ENCODE measurements at regions not wholly inside any gene's neighbourhood (a gene's known extent, or its start where the extent isn't known, plus 50 kb on each side); places are given as distances from the start of the nearest gene placed in this dataset.
A peak's percentile ranks its signal among the peaks of the same experiment; 100 is the strongest.
"Not testable (repeated sequence)": the region's sequence is repeated elsewhere in the genome, so short reads cannot be mapped to it uniquely, and the experiment has no call there.

- POLR2A ChIA-PET; H3K4me1 Mint-ChIP-seq; H3K27me3 Mint-ChIP-seq; H3K9me3 Mint-ChIP-seq; H3K4me3 Mint-ChIP-seq; H3K36me3 Mint-ChIP-seq (ENCODE audit: low read depth); CTCF ChIA-PET; DNase-seq: not testable (repeated sequence)
- H3K27ac Mint-ChIP-seq: peak overlapping the region; percentile 27
Observed at GRCh38 chr1:223026639-223027038, 116.4 kb downstream of the TLR5 start.

GRCh38 chr1:223029985-223030769, 112.9 kb downstream of the TLR5 start:
- Mint-ChIP-seq H3K9me3 (no peaks in the 10 kb centered on the region), H3K27ac (no peak overlapping the region)
- CTCF ChIA-PET: no interaction called here

GRCh38 chr1:223030871-223031400, 112.1 kb downstream of the TLR5 start:
- ChIA-PET POLR2A (no interaction called here), CTCF (no interaction called here)
- Mint-ChIP-seq H3K4me3 (no peak overlapping the region), H3K9me3 (no peaks in the 10 kb centered on the region), H3K27ac (no peak overlapping the region), H3K36me3 (ENCODE audit: low read depth) (no peaks in the 10 kb centered on the region), H3K4me1 (peaks cover 4% of the 10 kb centered on the region), H3K27me3 (no peaks in the 10 kb centered on the region)
- DNase-seq: no peak

More at GRCh38 chr1:223029985-223030769, 112.9 kb downstream of the TLR5 start:
- DNase-seq: no peak
- Mint-ChIP-seq H3K36me3 (ENCODE audit: low read depth) (no peaks in the 10 kb centered on the region), H3K4me1 (peaks cover 4% of the 10 kb centered on the region), H3K27me3 (no peaks in the 10 kb centered on the region), H3K4me3 (no peak overlapping the region)
- POLR2A ChIA-PET: no interaction called here

- POLR2A ChIA-PET: no interaction called here
- no peaks in the 10 kb centered on the region for H3K36me3 Mint-ChIP-seq (ENCODE audit: low read depth)
- H3K27me3 Mint-ChIP-seq: no peaks in the 10 kb centered on the region
- H3K9me3 Mint-ChIP-seq: no peaks in the 10 kb centered on the region
- no peak overlapping the region for H3K27ac Mint-ChIP-seq
- H3K4me3 Mint-ChIP-seq: no peak overlapping the region
- CTCF ChIA-PET: no interaction called here
- no peaks in the 10 kb centered on the region for H3K4me1 Mint-ChIP-seq
- no peak for DNase-seq
Observed at GRCh38 chr1:223031733-223032601, 111.1 kb downstream of the TLR5 start.

- H3K4me1 Mint-ChIP-seq: no peaks in the 10 kb centered on the region
- H3K4me3 Mint-ChIP-seq: no peak overlapping the region
- H3K36me3 Mint-ChIP-seq (ENCODE audit: low read depth): no peaks in the 10 kb centered on the region
- no peaks in the 10 kb centered on the region for H3K9me3 Mint-ChIP-seq
- no peak for DNase-seq
- H3K27ac Mint-ChIP-seq: no peak overlapping the region
- no peaks in the 10 kb centered on the region for H3K27me3 Mint-ChIP-seq
- ChIA-PET POLR2A (no interaction called here), CTCF (no interaction called here)
Observed at GRCh38 chr1:223033658-223034057, 109.4 kb downstream of the TLR5 start.

GRCh38 chr1:223034270-223034798, 108.7 kb downstream of the TLR5 start:
- H3K27ac Mint-ChIP-seq: no peak overlapping the region
- H3K27me3 Mint-ChIP-seq: no peaks in the 10 kb centered on the region

GRCh38 chr1:223035724-223036478, 107.1 kb downstream of the TLR5 start:
- Mint-ChIP-seq H3K27ac (no peak overlapping the region), H3K4me3 (no peak overlapping the region), H3K27me3 (no peaks in the 10 kb centered on the region), H3K4me1 (no peaks in the 10 kb centered on the region), H3K9me3 (no peaks in the 10 kb centered on the region), H3K36me3 (ENCODE audit: low read depth) (no peaks in the 10 kb centered on the region)
- no peak for DNase-seq
- ChIA-PET POLR2A (no interaction called here), CTCF (interaction anchor here (1.7 kb wide), 1 partner anchor 113 kb away, joined by 3 read pairs; no protein-coding TSS in a partner anchor)

More at GRCh38 chr1:223034270-223034798, 108.7 kb downstream of the TLR5 start:
- Mint-ChIP-seq H3K4me3 (no peak overlapping the region), H3K9me3 (no peaks in the 10 kb centered on the region), H3K36me3 (ENCODE audit: low read depth) (no peaks in the 10 kb centered on the region), H3K4me1 (no peaks in the 10 kb centered on the region)
- CTCF ChIA-PET: interaction anchor here (1.7 kb wide), 1 partner anchor 115 kb away, joined by 3 read pairs; no protein-coding TSS in a partner anchor
- POLR2A ChIA-PET: no interaction called here
- no peak for DNase-seq

GRCh38 chr1:223036479-223036845, 106.6 kb downstream of the TLR5 start:
- H3K27me3 Mint-ChIP-seq: no peaks in the 10 kb centered on the region
- ChIA-PET CTCF (no interaction called here), POLR2A (no interaction called here)
- no peak overlapping the region for H3K27ac Mint-ChIP-seq
- no peaks in the 10 kb centered on the region for H3K36me3 Mint-ChIP-seq (ENCODE audit: low read depth)
- no peaks in the 10 kb centered on the region for H3K9me3 Mint-ChIP-seq
- no peak overlapping the region for H3K4me3 Mint-ChIP-seq
- no peaks in the 10 kb centered on the region for H3K4me1 Mint-ChIP-seq
- no peak for DNase-seq

- Mint-ChIP-seq H3K4me1 (no peaks in the 10 kb centered on the region), H3K4me3 (no peak overlapping the region), H3K27me3 (no peaks in the 10 kb centered on the region), H3K36me3 (ENCODE audit: low read depth) (no peaks in the 10 kb centered on the region), H3K9me3 (no peaks in the 10 kb centered on the region), H3K27ac (no peak overlapping the region)
- ChIA-PET CTCF (interaction anchor here (0.6 kb wide), 1 partner anchor 287 kb away, joined by 7 read pairs; no protein-coding TSS in a partner anchor), POLR2A (no interaction called here)
- DNase-seq: no peak
Observed at GRCh38 chr1:223037845-223038244, 105.2 kb downstream of the TLR5 start.

GRCh38 chr1:223038288-223039006, 104.6 kb downstream of the TLR5 start:
- CTCF ChIA-PET: interaction anchor here (0.6 kb wide), 1 partner anchor 288 kb away, joined by 7 read pairs; no protein-coding TSS in a partner anchor
- H3K27me3 Mint-ChIP-seq: no peaks in the 10 kb centered on the region
- no peak for DNase-seq
- no peaks in the 10 kb centered on the region for H3K36me3 Mint-ChIP-seq (ENCODE audit: low read depth)
- H3K4me3 Mint-ChIP-seq: no peak overlapping the region
- H3K9me3 Mint-ChIP-seq: no peaks in the 10 kb centered on the region
- POLR2A ChIA-PET: no interaction called here
- no peaks in the 10 kb centered on the region for H3K4me1 Mint-ChIP-seq
- no peak overlapping the region for H3K27ac Mint-ChIP-seq

- H3K36me3 Mint-ChIP-seq (ENCODE audit: low read depth): no peaks in the 10 kb centered on the region
- ChIA-PET CTCF (no interaction called here), POLR2A (no interaction called here)
- no peaks in the 10 kb centered on the region for H3K9me3 Mint-ChIP-seq
- H3K27me3 Mint-ChIP-seq: no peaks in the 10 kb centered on the region
- no peak for DNase-seq
- no peaks in the 10 kb centered on the region for H3K4me1 Mint-ChIP-seq
- H3K4me3 Mint-ChIP-seq: no peak overlapping the region
- H3K27ac Mint-ChIP-seq: no peak overlapping the region
Observed at GRCh38 chr1:223039990-223040389, 103.1 kb downstream of the TLR5 start.

GRCh38 chr1:223041481-223041880, 101.6 kb downstream of the TLR5 start:
- Mint-ChIP-seq H3K27ac (no peak overlapping the region), H3K36me3 (ENCODE audit: low read depth) (no peaks in the 10 kb centered on the region)
- CTCF ChIA-PET: no interaction called here

More at GRCh38 chr1:223041481-223041880, 101.6 kb downstream of the TLR5 start:
- POLR2A ChIA-PET: no interaction called here
- no peaks in the 10 kb centered on the region for H3K4me1 Mint-ChIP-seq
- no peak overlapping the region for H3K4me3 Mint-ChIP-seq
- no peaks in the 10 kb centered on the region for H3K27me3 Mint-ChIP-seq
- no peak for DNase-seq
- H3K9me3 Mint-ChIP-seq: no peaks in the 10 kb centered on the region

Measured in activated CD4-positive, alpha-beta T cell treated with anti-CD3 and anti-CD28 coated beads, Interleukin-2, amount 10 ng/mL, durations not matched to agents 7 days and 5 days (primary cell).